T-helper 2 cell (primary cell): ENCODE measurements at regions not wholly inside any gene's neighbourhood (a gene's known extent, or its start where the extent isn't known, plus 50 kb on each side); places are given as distances from the start of the nearest gene placed in this dataset.
A peak's percentile ranks its signal among the peaks of the same experiment; 100 is the strongest.
"Not testable (repeated sequence)": the region's sequence is repeated elsewhere in the genome, so short reads cannot be mapped to it uniquely, and the experiment has no call there.

Experiments
- DNase-seq, 5 experiments: peaks; one replicate each; pipeline versions ENCODE4 v3.0.0 to v3.0.0-alpha.2; 2012 to 2022

- DNase-seq, result no peak
These were observed 140.2 kb downstream of the NUFIP1 start for GRCh38 chr13:44848920-44849676.

GRCh38 chr13:44845281-44846058, 143.8 kb downstream of the NUFIP1 start:
- not testable (repeated sequence) for DNase-seq

GRCh38 chr13:44844786-44845185, 144.5 kb downstream of the NUFIP1 start:
- DNase-seq, result no peak

- DNase-seq, result peak in 1 of 5 experiments; percentile 40
These were observed 145.9 kb downstream of the NUFIP1 start for GRCh38 chr13:44843403-44843802.

GRCh38 chr13:44842158-44842557, 147.1 kb downstream of the NUFIP1 start:
- DNase-seq, result no peak

- DNase-seq, result no peak
These were observed 149.1 kb downstream of the NUFIP1 start for GRCh38 chr13:44840131-44840530.

- no peak for DNase-seq
These were observed 152.0 kb downstream of the NUFIP1 start for GRCh38 chr13:44837250-44837649.

- DNase-seq, result no peak
These were observed 154.9 kb downstream of the NUFIP1 start for GRCh38 chr13:44834404-44834803.

GRCh38 chr13:44833626-44834025, 155.6 kb downstream of the NUFIP1 start:
- DNase-seq, result no peak

GRCh38 chr13:44833139-44833538, 156.1 kb downstream of the NUFIP1 start:
- DNase-seq, result no peak

- DNase-seq, result no peak
These were observed 162.5 kb downstream of the NUFIP1 start for GRCh38 chr13:44826591-44827350.

GRCh38 chr13:44825953-44826352, 163.3 kb downstream of the NUFIP1 start:
- DNase-seq, result no peak

- DNase-seq, result not testable (repeated sequence)
These were observed 165.7 kb downstream of the NUFIP1 start for GRCh38 chr13:44823555-44823954.

GRCh38 chr13:44822291-44822690, 167.0 kb downstream of the NUFIP1 start:
- DNase-seq, result no peak

GRCh38 chr13:44819772-44820171, 169.5 kb downstream of the NUFIP1 start:
- DNase-seq, result no peak

- peak in 1 of 5 experiments; percentile 50 for DNase-seq
These were observed 170.0 kb downstream of the NUFIP1 start for GRCh38 chr13:44819245-44819644.

GRCh38 chr13:44818428-44818827, 170.8 kb downstream of the NUFIP1 start:
- DNase-seq, result no peak

GRCh38 chr13:44818016-44818415, 171.3 kb downstream of the NUFIP1 start:
- DNase-seq, result no peak

GRCh38 chr13:44817131-44817671, 172.1 kb downstream of the NUFIP1 start:
- DNase-seq, result no peak

- DNase-seq, result no peak
These were observed 172.6 kb downstream of the NUFIP1 start for GRCh38 chr13:44816701-44817100.

GRCh38 chr13:44815623-44816022, 173.6 kb downstream of the NUFIP1 start:
- peak in 1 of 5 experiments; percentile 33 for DNase-seq

GRCh38 chr13:44814836-44815235, 174.4 kb downstream of the NUFIP1 start:
- no peak for DNase-seq

- DNase-seq, result no peak
These were observed 175.1 kb downstream of the NUFIP1 start for GRCh38 chr13:44814161-44814560.
